ENCODE measurements at regions not wholly inside any gene's neighbourhood (a gene's known extent, or its start where the extent isn't known, plus 50 kb on each side); places are given as distances from the start of the nearest gene placed in this dataset.

DNA sequence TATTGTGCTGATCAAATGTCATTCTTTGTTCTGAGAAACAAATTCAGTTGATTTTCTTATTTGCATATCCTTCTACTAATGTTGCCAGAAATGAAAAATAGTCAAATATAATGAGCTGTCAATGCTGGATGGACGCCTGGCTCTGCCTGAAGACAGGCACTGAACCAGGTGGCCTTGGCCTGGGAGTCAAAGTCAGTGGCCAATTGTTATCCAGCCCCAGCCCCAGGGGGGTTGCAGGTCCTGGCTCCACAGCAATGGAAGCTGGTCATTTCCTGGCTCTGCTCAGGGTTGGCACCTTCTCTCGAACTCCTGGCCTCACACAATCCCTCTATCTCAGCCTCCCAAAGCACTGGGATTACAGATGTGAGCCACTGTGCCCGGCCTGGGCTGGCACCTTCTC is 176.8 kb upstream of the GLI2 start:
- TF ChIP-seq POLR2A (IDR thresholded peaks at IDR 0.05): no peak
- TF ChIP-seq, protein P1, sequence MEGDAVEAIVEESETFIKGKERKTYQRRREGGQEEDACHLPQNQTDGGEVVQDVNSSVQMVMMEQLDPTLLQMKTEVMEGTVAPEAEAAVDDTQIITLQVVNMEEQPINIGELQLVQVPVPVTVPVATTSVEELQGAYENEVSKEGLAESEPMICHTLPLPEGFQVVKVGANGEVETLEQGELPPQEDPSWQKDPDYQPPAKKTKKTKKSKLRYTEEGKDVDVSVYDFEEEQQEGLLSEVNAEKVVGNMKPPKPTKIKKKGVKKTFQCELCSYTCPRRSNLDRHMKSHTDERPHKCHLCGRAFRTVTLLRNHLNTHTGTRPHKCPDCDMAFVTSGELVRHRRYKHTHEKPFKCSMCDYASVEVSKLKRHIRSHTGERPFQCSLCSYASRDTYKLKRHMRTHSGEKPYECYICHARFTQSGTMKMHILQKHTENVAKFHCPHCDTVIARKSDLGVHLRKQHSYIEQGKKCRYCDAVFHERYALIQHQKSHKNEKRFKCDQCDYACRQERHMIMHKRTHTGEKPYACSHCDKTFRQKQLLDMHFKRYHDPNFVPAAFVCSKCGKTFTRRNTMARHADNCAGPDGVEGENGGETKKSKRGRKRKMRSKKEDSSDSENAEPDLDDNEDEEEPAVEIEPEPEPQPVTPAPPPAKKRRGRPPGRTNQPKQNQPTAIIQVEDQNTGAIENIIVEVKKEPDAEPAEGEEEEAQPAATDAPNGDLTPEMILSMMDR (IDR thresholded peaks at IDR 0.05): no peak
